NCI-H128 (cell line): ENCODE measurements at regions not wholly inside any gene's neighbourhood (a gene's known extent, or its start where the extent isn't known, plus 50 kb on each side); places are given as distances from the start of the nearest gene placed in this dataset.
"Not testable (repeated sequence)": the region's sequence is repeated elsewhere in the genome, so short reads cannot be mapped to it uniquely, and the experiment has no call there.

Source experiments
- DNase-seq: peaks from one replicate; lab custom pipeline; 2025; ENCODE audit not compliant: unreplicated experiment; lab: John Stamatoyannopoulos, UW

GRCh38 chr4:126869967-126870366 is 762.8 kb upstream of the INTU start:
- DNase-seq, result no peak

- no peak for DNase-seq
Observed at GRCh38 chr4:126871810-126872209, 760.9 kb upstream of the INTU start.

- DNase-seq, result no peak
Observed at GRCh38 chr4:126874533-126874932, 758.2 kb upstream of the INTU start.

GRCh38 chr4:126888968-126889367 is 743.8 kb upstream of the INTU start:
- DNase-seq, result no peak

GRCh38 chr4:126890383-126890782 is 742.4 kb upstream of the INTU start:
- DNase-seq, result no peak

GRCh38 chr4:126890994-126891393 is 741.8 kb upstream of the INTU start:
- DNase-seq, result no peak

GRCh38 chr4:126894963-126895362 is 737.8 kb upstream of the INTU start:
- DNase-seq, result no peak

- no peak for DNase-seq
Observed at GRCh38 chr4:126895988-126896570, 736.7 kb upstream of the INTU start.

GRCh38 chr4:126897038-126897437 is 735.7 kb upstream of the INTU start:
- no peak for DNase-seq

- no peak for DNase-seq
Observed at GRCh38 chr4:126898815-126899214, 733.9 kb upstream of the INTU start.

GRCh38 chr4:126899331-126899801 is 733.4 kb upstream of the INTU start:
- no peak for DNase-seq

- no peak for DNase-seq
Observed at GRCh38 chr4:126906466-126906865, 726.3 kb upstream of the INTU start.

GRCh38 chr4:126907389-126907788 is 725.4 kb upstream of the INTU start:
- no peak for DNase-seq

- DNase-seq, result no peak
Observed at GRCh38 chr4:126916049-126916625, 716.6 kb upstream of the INTU start.

- no peak for DNase-seq
Observed at GRCh38 chr4:126916626-126917140, 716.1 kb upstream of the INTU start.

- not testable (repeated sequence) for DNase-seq
Observed at GRCh38 chr4:126922328-126922938, 710.3 kb upstream of the INTU start.

- no peak for DNase-seq
Observed at GRCh38 chr4:126924237-126924636, 708.5 kb upstream of the INTU start.

- not testable (repeated sequence) for DNase-seq
Observed at GRCh38 chr4:126930059-126930458, 702.7 kb upstream of the INTU start.

- DNase-seq, result no peak
Observed at GRCh38 chr4:126935801-126936200, 697.0 kb upstream of the INTU start.

GRCh38 chr4:126937342-126937741 is 695.4 kb upstream of the INTU start:
- no peak for DNase-seq

- no peak for DNase-seq
Observed at GRCh38 chr4:126937846-126938422, 694.8 kb upstream of the INTU start.

- DNase-seq, result no peak
Observed at GRCh38 chr4:126939401-126939800, 693.4 kb upstream of the INTU start.
